GM21576 (cell line): ENCODE measurements at regions not wholly inside any gene's neighbourhood (a gene's known extent, or its start where the extent isn't known, plus 50 kb on each side); places are given as distances from the start of the nearest gene placed in this dataset.

Experiments used
- ATAC-seq: cut with Tn5 transposase; IDR thresholded peaks from one replicate; pipeline ENCODE4 v1.9.1; 2021; ENCODE audit warnings: mild to moderate bottlenecking, moderate library complexity; ENCODE audit not compliant: unreplicated experiment

DNA sequence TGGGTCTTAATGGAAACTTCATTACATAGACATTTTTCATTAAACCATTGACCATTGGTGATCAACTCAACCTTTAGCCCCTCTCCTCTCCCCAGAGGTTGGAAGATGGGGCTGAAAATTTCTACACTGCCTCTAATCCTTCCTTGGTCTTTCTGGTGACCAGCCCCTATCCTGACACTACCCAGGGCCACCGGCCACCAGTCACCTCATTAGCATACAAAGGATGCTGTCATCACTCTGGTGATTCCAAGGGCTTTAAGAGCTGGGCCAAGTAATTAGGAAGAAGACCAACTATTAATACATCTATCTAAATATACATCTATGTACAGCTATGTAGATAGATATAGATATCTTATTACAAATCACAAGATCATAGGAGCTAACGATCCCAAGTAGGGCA lies 111.2 kb upstream of the IRX6 start:
- no peak for ATAC-seq

GRCh38 chr16:55214412-55214811 lies 109.6 kb upstream of the IRX6 start:
- no peak for ATAC-seq

DNA sequence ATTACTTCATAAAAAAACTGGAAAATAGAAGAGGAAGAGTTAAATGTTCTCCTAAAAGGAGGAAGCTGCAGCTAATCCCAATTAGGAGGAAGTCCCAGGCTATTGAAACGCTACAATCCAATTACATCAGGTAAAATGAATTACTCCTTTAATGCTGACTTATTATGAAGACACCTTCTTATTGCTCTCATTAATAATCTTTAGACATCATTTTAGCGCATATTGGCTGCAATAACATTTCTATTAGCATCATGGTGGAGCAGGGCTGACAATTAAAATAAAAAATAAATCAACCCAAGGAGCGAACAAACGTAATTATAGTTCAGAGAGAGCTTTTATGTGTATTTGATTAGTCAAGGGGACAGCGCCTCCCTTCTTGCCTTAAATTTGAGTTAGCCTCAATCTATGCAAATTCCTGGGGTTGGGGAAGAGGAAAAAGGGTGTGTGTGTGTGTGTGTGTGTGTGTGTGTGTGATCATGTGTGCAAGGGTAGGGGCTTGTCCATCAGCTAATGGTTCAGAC lies 109.0 kb upstream of the IRX6 start:
- no peak for ATAC-seq

DNA sequence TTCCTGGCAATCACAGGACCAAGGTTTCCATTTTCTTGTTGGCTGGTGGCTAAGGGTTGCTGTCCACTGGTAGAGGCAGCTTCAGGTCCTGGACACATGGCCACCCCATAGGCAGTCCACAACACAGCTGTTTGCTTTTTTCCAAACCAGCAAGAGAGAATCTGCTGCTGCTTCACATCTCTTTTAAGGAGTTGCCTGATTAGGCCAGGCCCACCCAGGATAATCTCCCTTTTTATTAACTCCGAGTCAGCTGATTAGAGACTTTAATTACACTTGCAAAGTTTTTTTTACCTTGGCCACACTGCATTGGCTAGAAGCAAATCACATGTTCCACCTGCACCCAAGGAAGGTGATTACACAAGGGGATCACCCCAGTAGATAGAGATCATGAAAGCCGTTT lies 106.6 kb upstream of the IRX6 start:
- no peak for ATAC-seq

- ATAC-seq = no peak
Measured at GRCh38 chr16:55221836-55222235, 102.2 kb upstream of the IRX6 start.

GRCh38 chr16:55222486-55222885 lies 101.5 kb upstream of the IRX6 start:
- ATAC-seq = no peak

DNA sequence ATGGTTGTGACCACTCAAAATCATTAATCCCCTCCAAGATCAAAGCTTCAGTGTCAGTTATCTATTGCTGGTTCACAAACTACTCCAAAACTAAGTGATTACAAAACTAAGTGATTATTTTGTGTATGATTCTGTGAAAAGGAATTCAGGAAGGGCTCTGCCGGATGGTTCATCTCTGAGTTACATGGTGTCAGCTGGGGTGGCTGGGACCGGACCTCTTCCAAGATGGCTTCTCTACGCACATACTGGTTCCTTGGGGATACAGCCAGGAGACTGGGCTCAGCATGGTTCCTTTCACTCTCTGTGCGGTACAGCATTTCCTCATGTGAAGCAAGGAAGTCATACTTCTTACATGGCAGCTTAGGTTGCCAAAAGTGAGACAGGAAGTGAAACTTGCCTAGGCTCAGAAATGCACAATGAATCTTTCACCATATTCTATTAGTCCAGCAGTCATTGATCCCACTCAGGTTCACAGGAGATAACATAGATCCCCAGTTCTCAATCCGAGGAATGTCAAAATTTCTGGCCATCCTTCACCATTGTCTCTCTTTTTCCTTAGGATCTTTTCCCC lies 97.9 kb upstream of the IRX6 start:
- no peak for ATAC-seq

DNA sequence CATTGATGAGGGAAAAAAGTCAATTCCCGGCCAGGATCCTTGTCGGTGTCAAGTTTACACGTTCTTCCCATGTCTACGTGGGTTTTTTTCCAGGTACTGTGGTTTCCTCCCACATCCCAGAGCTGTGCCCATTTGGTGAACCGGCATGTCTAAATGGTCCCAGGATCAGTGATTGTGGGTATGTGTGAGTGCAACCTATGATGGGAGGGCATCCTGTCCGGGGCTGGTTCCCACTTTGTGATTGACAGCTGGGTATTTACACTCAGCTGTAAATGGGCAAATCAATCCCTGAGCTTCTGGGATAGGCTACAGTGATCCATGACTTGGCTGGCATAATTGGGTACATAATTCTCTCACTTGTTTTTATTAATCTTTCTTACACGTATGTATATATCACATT lies 91.2 kb upstream of the IRX6 start:
- no peak for ATAC-seq

- ATAC-seq = no peak
Measured at GRCh38 chr16:55233464-55233863, 90.5 kb upstream of the IRX6 start.

DNA sequence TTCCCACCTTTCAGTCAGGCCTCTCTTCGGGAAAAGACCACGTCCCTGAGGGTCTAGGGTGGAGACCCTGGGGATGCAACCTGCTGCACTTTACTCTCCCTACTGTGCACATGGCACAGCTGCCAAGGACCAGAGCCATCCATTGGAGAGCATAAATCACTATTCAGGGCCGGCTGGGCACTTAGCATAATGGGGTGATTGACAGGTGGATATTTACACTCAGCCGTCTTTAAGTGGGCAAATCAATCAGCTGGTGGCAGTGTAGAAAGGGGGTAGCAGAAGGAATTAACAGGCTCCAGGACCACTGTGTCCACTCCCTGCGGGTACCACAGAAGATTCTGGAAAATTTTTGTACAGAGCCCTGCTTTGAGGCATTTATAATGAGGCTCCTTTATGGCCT lies 87.3 kb upstream of the IRX6 start:
- ATAC-seq = no peak

DNA sequence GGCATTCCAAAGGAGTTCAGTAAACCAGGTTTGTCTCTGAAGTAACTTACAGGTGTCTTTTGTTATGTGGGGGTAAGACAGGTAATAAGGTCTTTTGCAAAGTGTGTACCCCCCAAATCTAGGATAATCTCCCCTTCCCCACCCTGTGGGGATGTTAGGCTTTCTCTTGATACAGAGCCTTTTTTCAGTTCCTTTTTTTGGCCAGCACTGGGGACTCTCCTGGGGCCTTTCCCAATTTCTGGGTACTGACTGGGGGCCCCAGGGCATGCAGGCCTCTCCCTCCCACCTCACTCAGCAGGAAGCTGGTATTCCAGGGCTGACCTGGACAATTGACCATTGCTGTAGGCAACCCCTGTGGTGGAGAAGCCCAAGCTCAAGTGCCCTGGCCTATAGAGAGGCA lies 84.3 kb upstream of the IRX6 start:
- no peak for ATAC-seq

DNA sequence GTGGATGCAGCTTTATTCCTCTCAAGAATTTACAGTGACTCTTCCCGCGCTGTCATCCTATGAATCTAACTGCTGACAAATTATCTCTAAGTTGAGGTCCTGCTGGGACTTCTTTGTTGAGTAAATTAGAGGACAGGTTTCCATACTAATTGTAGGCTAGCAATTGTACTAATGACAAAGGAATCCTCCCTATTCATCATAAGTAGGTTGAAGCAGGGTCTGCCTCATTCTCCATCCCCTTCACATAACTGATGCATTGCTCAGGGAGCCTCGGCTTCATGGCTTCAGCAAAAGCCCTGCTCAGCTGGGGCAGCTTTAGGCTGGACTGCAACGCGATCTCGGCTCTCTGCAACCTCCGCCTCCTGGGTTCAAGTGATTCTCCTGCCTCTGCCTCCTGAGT lies 83.1 kb upstream of the IRX6 start:
- no peak for ATAC-seq

DNA sequence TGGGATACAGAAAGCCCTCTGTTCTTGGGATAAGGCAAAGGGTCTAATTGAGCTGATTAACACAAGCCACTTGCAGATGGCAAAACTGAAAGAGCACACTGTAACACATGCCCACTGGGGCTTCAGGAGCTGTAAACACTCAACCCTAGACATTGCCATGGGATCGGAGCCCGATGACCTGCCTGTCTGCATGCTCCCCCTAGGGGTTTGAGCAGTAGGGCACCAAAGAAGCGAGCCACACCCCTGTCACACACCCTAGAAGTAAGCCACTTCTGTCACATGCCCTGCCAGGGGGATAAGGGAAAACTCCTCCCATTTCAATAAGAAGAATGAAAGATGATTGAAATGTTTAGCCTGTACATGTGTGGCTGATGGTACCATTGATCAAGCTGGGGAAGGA lies 81.3 kb upstream of the IRX6 start:
- no peak for ATAC-seq

DNA sequence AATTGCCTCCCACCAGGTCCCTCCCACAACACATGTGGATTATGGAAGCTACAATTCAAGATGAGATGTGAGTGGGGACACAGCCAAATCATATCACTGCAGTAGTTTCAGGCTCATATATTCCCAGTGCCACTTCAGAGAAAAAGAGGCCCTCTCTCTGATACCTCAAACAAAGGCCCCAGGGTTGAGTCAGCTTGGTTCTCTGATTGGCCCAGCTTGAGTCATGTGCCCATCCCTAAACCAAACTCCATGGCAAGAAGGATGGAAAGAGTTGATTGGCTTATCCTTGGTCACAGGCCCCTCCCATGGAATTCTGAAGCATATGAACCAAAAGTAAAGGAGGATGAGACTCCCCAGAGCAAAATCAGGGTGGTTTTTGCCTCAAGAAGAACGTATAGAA lies 75.9 kb upstream of the IRX6 start:
- ATAC-seq = no peak

GRCh38 chr16:55248494-55248893 lies 75.5 kb upstream of the IRX6 start:
- ATAC-seq = no peak

GRCh38 chr16:55249361-55249760 lies 74.6 kb upstream of the IRX6 start:
- ATAC-seq = no peak

GRCh38 chr16:55249936-55250335 lies 74.1 kb upstream of the IRX6 start:
- ATAC-seq = no peak

GRCh38 chr16:55250701-55251100 lies 73.3 kb upstream of the IRX6 start:
- no peak for ATAC-seq

DNA sequence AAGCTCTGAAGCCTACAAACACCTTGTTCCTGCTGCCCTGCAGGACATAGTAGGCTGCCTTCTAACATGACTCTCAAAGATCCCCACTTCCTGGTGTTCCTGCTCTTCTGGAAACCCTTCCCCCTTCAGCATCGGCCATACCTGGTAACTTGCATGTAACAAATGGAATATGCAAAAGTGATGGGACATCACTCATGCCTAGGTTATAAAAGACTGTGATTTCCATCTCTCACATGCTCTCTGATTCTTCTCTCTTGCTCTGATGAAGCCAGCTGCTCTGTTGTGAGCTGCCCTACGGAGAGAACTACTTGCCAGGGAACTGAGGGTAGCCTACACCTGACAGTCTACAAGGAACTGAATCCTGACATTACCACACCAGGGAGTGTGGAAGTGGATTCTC lies 72.9 kb upstream of the IRX6 start:
- ATAC-seq = no peak

DNA sequence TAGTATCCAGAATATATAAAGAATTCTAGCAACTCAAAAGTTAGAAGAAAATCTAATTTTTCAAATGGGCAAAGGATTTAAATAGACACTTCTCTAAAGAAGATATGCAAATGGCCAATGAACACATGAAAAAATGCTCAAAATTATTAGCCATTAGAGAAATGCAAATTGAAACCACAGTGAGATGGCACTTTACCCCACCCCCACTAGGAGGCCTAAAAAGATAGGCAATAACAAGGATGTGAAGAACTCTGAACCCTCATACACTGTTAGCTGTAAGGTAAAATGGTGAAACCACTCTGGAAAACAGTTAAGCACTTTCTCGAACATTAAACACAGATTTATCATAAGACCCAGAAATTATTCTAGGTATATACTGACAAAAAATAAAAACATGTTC lies 71.4 kb upstream of the IRX6 start:
- no peak for ATAC-seq

DNA sequence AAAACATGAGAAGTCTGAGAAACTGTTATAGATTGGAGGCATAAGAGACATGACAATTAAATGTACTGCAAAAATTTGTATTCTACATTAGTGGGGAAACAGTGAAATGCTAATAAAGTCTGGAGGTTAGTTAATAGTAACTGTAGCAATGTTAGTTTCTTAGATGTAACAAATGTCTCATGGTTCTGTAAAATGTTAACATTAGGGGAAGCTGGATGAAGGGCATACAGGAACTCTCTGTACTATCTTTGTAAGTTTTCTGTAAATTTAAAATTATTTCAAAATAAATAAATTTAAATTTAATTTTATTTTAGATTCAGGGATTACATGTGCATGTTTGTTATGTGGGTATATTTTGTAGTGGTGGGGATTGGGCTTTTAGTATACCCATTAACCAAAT lies 70.0 kb upstream of the IRX6 start:
- no peak for ATAC-seq

- ATAC-seq = no peak
Measured at GRCh38 chr16:55255733-55256282, 68.2 kb upstream of the IRX6 start.

DNA sequence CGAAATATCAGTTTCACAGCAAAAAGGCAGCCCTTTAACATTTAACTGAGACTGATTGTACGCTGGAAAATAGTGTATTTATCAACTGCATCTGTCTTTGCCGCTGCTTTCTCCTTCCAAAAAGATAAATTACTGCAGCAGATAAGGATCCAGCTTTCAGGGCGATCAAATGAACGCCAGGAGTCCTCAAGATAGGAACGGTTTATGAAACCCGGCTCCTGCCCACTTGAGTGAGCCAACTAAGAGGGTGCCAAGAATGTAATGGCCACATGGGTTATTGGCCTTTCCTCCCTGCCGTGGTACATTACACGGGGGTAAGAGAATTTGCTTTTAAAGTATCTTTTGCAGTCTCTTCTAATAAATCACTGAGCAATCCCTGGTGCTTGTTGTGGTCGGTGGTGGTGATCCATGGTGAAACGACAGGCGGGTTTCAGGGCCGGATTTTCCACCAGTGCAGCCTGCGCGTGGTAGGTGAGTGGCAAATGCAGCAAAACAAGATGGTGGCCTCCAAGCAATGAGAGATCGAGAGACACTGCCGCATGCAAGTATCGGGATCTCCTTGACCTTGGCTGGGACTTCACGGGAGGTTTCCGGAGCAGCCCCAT lies 67.5 kb upstream of the IRX6 start:
- ATAC-seq = no peak
